HG03025 (cell line): ENCODE measurements at regions not wholly inside any gene's neighbourhood (a gene's known extent, or its start where the extent isn't known, plus 50 kb on each side); places are given as distances from the start of the nearest gene placed in this dataset.
A peak's percentile ranks its signal among the peaks of the same experiment; 100 is the strongest.
"Not testable (repeated sequence)": the region's sequence is repeated elsewhere in the genome, so short reads cannot be mapped to it uniquely, and the experiment has no call there.

Source experiments
- ATAC-seq: cut with Tn5 transposase; IDR thresholded peaks from one replicate; pipeline ENCODE4 v1.9.1; 2021; ENCODE audit warnings: mild to moderate bottlenecking, moderate library complexity; ENCODE audit not compliant: unreplicated experiment, low FRiP score

DNA sequence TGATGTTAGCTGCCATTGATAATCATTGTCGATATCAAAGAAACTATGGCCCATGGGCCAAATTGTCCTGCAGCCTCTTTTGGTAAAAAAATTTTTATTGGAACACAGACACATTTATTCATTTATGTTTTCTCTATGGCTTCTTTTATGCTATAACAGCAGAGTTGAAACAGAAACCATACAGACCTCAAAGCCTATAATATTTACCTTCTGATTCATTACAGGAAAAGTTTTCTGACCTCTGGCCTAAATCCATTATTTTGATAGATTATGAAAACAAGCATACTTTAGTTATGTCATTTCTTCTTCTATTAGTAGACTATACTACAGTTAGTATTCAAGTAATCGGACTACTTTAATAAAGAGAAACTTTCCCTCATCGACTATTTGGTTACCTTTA is 349.7 kb upstream of the GALNT5 start:
- no peak for ATAC-seq

- ATAC-seq, result peak; percentile 77
Observed at GRCh38 chr2:156908825-156909224, 348.7 kb upstream of the GALNT5 start.

DNA sequence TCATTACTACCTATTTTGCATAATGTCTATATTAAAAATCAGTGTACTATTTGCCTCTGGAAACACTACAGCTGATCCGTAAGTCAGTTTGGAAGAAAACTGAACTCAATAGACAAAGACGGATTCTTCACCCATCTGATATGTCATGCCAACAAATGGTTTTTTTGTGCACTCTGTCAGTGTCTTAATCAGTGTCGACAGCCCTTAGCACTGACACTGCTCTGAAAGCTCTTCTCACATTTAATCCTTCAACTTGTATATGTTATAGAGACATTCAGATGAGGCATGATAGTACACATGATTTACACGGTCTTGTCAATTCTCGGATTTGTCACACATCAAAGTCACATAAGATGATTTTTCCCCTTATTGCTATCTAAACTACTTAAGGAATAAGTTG is 347.5 kb upstream of the GALNT5 start:
- ATAC-seq, result no peak

DNA sequence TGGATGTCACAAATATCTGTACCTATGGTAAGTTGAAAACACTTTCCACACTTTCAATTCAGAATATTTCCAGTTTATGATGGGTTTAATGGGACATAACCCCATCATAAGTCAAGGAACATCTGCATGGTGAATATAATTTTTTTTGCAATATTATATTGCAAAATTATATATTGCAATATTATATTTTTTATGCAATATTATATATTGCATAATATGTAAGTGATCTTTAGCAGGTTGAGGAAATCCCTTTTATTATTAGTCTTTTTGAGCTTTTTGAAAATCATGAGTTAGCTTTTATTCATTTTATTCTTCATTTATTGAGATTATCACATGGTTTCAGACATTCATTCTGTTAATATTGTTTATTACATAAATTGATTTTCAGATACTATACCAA is 342.2 kb upstream of the GALNT5 start:
- no peak for ATAC-seq

DNA sequence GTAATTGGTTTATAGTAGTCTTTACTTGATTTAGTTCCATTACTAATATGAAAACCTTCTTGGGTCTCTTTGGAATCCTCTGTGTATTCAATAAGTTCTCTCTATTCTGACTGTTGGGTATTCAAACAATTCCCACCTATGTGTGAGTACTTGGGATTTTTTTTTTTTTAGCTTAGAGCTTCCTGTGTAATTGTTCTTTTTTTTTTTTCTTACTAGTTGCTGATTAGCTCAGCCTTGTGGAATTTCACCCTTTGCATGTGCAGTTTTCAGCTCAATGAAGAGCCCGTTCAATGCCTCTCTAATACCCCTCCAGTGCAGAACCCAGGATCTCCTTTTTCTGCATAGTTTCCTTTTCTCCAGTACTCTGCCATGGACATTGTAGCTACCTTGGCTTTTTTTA is 339.1 kb upstream of the GALNT5 start:
- ATAC-seq, result no peak

DNA sequence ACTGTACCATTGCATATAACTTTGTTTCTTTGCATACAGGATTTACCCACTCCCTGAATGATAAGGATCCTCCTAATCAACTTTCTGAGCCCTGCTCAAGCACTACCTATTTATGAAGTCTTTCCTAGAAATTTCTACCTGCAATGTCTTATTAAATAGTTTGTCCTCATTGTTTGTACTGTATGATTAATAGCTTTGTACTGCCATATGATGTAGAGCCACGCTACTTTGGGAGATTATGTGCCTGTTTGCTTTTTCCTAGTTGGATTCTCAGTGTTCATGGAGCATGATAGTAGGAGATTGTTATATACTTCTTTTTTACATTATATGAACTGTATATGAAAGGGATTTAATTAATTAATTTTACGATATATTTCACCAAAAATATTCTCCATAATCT is 327.1 kb upstream of the GALNT5 start:
- ATAC-seq, result no peak

DNA sequence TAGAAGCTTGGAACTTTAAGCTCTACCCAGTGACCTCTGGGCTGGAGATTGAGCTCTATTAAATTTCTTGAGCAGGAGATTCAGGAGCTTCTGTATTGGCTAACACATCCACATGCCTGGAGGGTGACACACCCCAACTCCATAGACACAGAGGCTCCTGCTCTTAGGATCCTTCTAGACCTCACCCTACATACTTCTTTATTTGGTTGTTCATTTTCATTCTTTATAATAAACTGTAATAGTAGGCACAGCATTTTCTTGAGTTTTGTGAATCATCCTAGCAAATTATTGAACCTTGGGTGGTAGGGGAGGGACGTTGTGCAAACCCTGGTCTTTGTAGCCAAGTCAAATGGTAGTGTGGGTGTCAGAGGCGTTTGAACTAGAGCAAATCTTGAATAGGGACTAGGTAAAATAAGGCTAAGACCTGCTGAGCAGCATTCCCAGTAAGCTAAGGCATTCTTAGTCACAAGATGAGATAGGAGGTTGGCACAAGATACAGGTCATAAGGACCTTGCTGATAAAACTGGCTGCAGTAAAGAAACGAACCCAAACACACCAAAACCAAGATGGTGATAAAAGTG is 323.8 kb upstream of the GALNT5 start:
- no peak for ATAC-seq

GRCh38 chr2:156935616-156936015 is 321.9 kb upstream of the GALNT5 start:
- no peak for ATAC-seq

DNA sequence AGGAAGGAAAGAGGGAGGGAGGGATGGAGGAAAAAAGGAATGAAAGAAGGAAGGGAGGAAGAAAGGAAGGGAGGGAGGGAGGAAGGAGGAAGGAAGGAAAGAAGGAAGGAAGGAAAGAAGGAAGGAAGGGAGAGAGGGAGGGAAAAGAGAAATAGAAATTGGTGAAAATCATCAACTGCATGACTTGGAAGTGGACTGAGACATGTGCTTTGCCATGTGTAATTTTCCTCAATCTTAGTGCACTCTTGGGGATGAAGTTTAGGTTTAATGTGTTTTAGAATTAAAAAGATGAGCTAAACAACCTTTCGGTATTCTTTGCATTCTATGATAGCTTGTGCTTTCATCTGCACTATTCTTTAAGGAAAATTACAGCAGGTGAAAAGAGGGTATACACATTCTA is 320.1 kb upstream of the GALNT5 start:
- no peak for ATAC-seq

DNA sequence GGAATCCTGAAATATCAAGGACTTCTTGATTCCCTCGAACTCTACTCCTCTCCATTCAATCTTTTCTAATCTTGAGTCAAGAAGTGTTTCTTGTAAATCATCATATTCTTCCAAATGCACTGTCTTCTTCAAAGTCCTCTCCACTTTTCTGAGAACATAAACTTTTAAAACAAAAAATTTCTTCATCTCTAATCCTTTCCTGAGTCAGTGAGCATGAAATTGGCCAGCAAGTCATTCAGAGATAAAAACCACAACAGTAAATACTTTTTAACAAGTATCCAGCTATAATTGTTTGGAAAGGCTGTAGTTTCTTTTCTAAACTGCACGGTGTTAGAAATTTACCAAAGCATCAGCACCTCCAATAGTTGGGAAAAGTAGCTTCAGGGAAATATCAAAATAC is 312.6 kb upstream of the GALNT5 start:
- ATAC-seq, result no peak

GRCh38 chr2:156947261-156947660 is 310.2 kb upstream of the GALNT5 start:
- no peak for ATAC-seq

DNA sequence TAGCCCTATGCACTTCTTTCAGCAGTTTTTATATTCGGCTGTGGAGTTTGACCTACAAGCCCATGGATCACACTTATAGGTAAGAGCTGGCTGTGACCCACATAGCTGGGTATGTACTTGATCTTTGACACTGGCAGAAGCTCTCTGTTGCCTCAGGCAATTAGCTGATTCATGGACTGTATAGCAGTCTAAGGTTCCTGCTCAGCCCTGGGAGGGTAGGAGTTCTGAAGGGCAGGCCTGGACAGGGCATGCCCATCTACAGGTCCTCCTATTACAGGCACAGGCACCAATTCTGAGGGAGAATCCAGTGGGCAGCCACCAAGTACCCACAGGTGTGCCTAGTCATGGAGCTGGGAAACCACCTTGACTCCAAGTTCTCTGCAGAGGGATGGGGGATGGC is 301.8 kb upstream of the GALNT5 start:
- ATAC-seq, result no peak

DNA sequence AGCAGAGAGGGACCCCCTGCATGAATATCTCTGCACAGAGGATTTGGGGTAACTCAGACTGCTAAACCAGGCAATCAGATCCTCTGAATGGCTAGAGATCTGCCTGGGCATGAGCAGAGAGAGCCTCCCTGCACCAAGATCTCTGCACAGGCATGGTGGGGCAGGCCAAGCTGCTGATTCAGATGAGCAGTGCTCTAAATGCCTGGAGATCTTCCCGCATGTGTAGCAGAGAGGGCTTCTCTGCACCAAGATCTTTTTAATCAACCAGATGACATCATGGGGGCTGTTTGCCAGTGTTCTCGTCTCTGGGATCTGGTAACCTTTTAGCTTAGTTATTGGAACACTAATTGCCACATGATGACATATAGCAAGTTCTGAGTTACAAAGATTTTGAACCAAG is 301.3 kb upstream of the GALNT5 start:
- no peak for ATAC-seq

GRCh38 chr2:156958374-156958773 is 299.1 kb upstream of the GALNT5 start:
- ATAC-seq, result no peak

GRCh38 chr2:156959481-156959880 is 298.0 kb upstream of the GALNT5 start:
- ATAC-seq, result no peak

GRCh38 chr2:156982615-156983014 is 274.9 kb upstream of the GALNT5 start:
- ATAC-seq, result no peak

GRCh38 chr2:156986339-156986988 is 271.0 kb upstream of the GALNT5 start:
- ATAC-seq, result no peak

- ATAC-seq, result no peak
Observed at GRCh38 chr2:156999661-157000060, 257.8 kb upstream of the GALNT5 start.

GRCh38 chr2:157004789-157005188 is 252.7 kb upstream of the GALNT5 start:
- no peak for ATAC-seq

DNA sequence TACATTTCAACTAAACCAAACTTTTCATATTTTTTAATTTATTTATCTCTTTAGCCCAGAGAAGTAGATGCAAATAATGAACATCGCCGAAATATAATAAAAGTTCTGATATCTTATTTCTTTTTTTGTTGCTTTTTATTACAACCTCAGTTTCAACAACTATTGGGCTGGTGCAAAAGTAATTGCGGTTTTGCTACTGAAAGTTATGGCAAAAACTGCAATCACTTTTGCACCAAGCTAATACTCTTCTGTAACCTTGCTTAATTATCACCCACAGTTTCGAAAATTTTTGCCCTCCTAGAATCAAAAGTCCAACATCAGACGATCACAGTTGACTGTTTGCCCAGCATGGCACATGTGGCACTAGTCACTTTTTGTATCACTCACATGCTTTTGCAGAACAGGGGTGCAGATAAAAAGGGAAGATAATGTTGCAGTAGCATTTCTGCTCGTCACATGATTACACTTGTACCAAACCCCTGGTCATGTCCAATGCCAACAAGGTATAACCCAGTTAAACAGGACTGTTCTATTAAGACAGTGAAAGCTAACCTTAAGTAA is 242.4 kb upstream of the GALNT5 start:
- no peak for ATAC-seq

DNA sequence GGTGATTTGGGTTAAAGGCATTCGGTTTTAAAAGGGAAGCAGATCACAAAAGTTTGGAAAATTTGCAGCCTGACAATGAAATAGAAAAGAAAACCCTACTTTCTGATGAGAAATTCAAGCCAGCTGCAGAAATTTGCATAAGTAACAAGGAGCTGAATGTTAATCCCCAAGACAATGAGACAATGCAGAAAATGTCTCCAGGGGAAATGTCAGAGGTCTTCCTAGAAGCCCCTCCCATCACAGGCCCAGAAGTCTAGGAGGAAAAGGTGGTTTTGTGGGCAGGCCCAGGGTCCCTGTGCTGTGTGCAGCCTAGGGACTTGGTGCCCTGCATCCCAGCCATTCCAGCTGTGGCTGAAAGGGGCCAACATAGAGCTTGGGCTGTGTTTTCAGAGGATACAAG is 234.2 kb upstream of the GALNT5 start:
- ATAC-seq, result not testable (repeated sequence)

GRCh38 chr2:157024129-157024528 is 233.4 kb upstream of the GALNT5 start:
- ATAC-seq, result no peak
